GM12872 (cell line): ENCODE measurements at regions not wholly inside any gene's neighbourhood (a gene's known extent, or its start where the extent isn't known, plus 50 kb on each side); places are given as distances from the start of the nearest gene placed in this dataset.

Experiments
- TF ChIP-seq, protein P1 (sequence below): IDR thresholded peaks from 3 replicates; pipeline ENCODE4 v1.5.1; 2011; ENCODE audit warnings: low read depth, mild to moderate bottlenecking, low read length, moderate library complexity; ENCODE audit not compliant: insufficient read depth

DNA sequence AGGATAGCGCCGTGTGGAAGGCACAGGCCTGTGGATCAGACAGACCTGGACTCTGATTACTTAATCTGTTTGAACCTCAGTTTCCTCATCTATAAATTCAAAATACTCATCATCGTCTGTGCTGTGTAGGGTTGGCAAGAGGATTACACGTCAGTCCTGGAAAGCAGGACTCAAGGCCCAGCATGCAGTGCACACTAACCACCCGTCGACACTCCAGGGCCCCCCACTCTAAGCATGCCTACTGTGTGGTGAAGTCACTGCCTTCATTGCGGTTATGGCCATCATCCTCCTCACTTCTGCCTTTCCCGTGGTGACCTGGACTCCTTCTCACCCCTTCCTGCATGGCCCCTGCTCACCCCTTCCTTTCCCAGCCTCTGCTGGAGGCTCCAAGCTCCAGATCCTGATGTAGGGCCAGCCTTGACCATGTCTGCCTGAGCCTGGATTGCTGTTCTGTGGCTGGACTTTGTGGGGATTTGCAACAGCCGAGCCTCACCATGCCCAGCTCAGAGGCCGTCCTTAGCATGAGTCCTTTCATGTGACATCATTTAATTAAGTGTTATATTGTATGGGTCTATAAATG, 1158.0 kb downstream of the TBC1D22A start:
- TF ChIP-seq, protein P1, sequence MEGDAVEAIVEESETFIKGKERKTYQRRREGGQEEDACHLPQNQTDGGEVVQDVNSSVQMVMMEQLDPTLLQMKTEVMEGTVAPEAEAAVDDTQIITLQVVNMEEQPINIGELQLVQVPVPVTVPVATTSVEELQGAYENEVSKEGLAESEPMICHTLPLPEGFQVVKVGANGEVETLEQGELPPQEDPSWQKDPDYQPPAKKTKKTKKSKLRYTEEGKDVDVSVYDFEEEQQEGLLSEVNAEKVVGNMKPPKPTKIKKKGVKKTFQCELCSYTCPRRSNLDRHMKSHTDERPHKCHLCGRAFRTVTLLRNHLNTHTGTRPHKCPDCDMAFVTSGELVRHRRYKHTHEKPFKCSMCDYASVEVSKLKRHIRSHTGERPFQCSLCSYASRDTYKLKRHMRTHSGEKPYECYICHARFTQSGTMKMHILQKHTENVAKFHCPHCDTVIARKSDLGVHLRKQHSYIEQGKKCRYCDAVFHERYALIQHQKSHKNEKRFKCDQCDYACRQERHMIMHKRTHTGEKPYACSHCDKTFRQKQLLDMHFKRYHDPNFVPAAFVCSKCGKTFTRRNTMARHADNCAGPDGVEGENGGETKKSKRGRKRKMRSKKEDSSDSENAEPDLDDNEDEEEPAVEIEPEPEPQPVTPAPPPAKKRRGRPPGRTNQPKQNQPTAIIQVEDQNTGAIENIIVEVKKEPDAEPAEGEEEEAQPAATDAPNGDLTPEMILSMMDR, result no peak

DNA sequence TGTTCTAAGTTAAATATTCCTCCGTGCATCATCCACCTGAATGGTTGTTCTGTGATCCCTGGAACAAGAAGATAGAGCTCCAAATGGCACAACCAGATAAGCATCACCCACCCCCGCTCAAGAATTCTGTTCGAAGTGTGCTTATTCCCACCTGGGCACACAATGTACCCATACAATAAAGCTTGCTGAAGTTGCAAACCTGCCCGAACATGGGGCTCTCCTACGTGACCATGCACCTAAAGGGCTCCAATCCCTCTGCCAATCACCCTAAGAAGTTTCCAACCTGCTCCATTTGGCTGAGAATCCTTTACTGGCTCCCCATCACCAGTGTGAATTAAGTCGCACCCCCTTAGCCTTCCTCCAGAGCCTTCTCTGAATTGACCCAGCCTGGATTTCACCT, 1157.4 kb downstream of the TBC1D22A start:
- TF ChIP-seq, protein P1, result no peak

DNA sequence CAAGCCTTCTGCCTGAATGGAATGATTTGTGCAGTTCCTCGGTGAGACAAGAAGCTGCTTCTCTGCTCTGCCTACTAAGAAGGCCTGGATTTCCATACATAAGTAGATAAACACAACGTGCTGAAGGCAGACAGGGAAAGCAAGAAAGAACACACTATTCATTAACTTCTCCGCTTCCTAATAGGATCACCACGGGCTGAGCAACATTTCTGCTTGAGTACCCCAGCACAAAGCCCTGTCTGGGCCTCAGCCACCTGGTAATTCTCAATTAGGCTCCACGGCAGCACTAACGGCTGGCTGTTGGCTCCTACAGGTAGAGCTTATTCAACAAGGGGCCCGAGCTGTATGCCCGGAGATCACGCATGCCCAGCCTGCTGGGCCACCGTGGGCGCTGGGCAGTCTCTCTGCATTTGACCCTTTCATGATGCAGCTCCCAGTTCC, 1156.6 kb downstream of the TBC1D22A start:
- TF ChIP-seq, protein P1, result no peak

DNA sequence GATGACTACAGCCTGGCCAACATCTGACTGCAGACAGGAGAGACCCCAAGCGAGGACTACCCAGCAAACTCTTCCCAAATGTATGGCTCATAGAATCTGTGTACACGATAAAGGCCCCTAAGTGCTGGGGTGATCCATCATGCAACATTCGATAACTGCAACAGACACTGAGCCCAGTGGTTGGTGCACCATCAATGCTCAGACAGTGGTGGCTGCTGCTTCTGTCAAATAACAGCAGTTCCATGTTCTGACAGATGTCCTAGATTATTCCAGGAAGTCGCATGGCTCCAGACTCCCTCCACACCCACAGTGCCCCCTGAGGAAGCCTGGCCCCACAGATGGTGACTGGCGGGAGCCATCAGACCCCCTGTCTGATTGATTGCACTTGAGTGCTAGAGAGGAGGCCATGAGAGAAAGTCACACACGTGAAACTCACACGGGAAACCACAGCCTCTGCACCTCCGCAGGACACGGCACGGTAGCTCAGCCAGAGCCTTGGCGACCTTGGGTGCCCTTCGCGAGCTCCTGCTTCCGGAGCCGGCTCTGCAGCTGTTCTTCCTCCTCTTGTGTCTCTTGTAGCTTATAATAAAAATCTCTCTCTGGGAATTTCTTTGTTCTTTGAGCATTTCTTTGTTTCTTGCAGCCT, 1155.9 kb downstream of the TBC1D22A start:
- TF ChIP-seq, protein P1, result no peak

DNA sequence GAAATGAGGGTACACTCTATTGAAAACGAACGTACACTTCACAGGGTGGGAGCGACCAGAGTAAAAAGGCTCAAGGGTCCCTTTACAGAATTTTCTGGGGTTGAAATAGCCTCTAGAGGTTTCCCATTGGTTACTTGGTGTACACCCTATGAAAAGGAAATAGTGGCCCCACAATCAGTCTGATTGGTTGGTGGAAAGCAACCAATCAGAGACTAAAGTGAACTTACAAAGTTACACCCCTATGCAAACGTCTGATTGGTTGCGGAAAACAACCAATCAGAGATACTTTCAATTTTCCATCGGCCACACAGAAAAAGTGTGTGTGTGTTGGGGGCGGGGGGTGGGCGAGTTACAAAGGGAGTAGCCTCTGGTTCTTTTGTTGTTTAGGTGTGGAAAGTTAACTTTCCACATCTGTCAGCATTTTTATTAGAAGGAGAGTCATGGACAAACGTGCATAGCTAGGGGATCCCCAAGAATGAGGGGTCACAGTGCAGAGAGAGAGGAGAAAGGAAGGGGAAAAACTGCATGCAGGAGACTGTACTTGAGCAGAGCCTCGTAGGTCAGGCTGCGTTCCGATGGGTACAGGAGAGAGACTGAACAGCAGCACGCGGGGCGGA, 1152.1 kb downstream of the TBC1D22A start:
- TF ChIP-seq, protein P1, result no peak

DNA sequence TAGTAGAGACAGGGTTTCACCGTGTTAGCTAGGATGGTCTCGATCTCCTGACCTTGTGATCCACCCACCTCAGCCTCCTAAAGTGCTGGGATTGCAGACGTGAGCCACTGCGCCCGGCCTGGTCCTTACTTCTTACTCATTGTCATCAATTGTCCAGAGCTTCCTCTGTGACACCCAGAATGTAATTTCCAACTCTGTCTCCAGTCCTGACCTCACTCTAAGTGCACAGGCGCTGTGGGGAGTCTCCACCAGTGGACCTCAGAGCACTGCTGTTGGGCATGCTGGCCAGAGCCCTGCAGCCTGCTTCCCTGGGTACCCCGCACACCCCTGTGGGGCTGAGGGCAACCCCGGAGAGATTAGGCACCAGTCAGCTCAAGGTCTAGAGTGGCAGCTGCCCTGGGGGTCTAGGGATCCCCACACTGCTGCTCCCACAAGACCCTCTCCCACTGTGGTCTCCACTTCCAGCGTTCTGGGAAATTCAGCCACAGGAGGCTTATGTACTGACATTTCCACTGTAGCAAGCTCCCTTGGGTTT, 1140.3 kb downstream of the TBC1D22A start:
- TF ChIP-seq, protein P1, result no peak

DNA sequence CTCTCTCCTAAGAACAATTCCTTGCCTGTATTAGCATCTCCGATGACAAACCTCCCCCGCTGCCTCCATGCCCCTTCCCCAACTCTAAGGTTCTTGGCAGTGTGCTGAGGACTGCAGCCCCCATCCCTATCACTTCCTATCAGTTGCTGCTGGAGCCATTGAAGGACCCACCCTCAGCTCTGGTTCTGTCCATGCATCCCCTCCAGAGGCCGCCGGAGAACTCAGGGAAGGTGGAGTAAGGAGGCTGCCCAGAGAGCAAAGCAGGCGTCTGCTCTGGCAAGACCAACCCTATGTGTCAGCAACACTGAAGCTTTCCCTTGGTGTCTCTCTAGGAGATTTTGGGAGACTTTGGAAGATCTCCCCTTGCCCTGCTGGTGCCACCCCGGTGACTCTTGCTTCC, 1139.5 kb downstream of the TBC1D22A start:
- TF ChIP-seq, protein P1, result no peak
